Ishikawa (cell line): ENCODE measurements at regions not wholly inside any gene's neighbourhood (a gene's known extent, or its start where the extent isn't known, plus 50 kb on each side); places are given as distances from the start of the nearest gene placed in this dataset.

ENCODE experiments used
- CEBPB ChIP-seq: IDR thresholded peaks from 2 replicates; pipeline ENCODE4 v1.6.1; 2012
- EP300 ChIP-seq: IDR thresholded peaks from 2 replicates; pipeline ENCODE4 v1.6.1; 2012; ENCODE audit warnings: borderline replicate concordance
- FOXM1 ChIP-seq: IDR thresholded peaks from 2 replicates; pipeline ENCODE4 v1.6.1; 2012; ENCODE audit warnings: low read depth, borderline replicate concordance
- RAD21 ChIP-seq: IDR thresholded peaks from 2 replicates; pipeline ENCODE4 v1.6.1; 2012; ENCODE audit warnings: low read depth
- TAF1 ChIP-seq: IDR thresholded peaks from 2 replicates; pipeline ENCODE4 v1.6.1; 2012; ENCODE audit warnings: low read depth, mild to moderate bottlenecking
- TCF12 ChIP-seq: IDR thresholded peaks from 2 replicates; pipeline ENCODE4 v1.6.1; 2012; ENCODE audit warnings: low read depth
- TEAD4 ChIP-seq: IDR thresholded peaks from 2 replicates; pipeline ENCODE4 v1.6.1; 2012
- ZBTB7A ChIP-seq: IDR thresholded peaks from 2 replicates; pipeline ENCODE4 v1.6.1; 2012; ENCODE audit warnings: low read depth
- TF ChIP-seq, protein P1 (sequence below): IDR thresholded peaks from 2 replicates; pipeline ENCODE4 v1.6.1; 2012
- TF ChIP-seq, protein P2 (sequence below): IDR thresholded peaks from 2 replicates; pipeline ENCODE4 v1.6.1; 2012; ENCODE audit warnings: low read depth, mild to moderate bottlenecking

- TF ChIP-seq TEAD4: no peak
- TF ChIP-seq, protein P1, sequence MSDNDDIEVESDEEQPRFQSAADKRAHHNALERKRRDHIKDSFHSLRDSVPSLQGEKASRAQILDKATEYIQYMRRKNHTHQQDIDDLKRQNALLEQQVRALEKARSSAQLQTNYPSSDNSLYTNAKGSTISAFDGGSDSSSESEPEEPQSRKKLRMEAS: no peak
- no peak for TF ChIP-seq EP300
- TF ChIP-seq, protein P2, sequence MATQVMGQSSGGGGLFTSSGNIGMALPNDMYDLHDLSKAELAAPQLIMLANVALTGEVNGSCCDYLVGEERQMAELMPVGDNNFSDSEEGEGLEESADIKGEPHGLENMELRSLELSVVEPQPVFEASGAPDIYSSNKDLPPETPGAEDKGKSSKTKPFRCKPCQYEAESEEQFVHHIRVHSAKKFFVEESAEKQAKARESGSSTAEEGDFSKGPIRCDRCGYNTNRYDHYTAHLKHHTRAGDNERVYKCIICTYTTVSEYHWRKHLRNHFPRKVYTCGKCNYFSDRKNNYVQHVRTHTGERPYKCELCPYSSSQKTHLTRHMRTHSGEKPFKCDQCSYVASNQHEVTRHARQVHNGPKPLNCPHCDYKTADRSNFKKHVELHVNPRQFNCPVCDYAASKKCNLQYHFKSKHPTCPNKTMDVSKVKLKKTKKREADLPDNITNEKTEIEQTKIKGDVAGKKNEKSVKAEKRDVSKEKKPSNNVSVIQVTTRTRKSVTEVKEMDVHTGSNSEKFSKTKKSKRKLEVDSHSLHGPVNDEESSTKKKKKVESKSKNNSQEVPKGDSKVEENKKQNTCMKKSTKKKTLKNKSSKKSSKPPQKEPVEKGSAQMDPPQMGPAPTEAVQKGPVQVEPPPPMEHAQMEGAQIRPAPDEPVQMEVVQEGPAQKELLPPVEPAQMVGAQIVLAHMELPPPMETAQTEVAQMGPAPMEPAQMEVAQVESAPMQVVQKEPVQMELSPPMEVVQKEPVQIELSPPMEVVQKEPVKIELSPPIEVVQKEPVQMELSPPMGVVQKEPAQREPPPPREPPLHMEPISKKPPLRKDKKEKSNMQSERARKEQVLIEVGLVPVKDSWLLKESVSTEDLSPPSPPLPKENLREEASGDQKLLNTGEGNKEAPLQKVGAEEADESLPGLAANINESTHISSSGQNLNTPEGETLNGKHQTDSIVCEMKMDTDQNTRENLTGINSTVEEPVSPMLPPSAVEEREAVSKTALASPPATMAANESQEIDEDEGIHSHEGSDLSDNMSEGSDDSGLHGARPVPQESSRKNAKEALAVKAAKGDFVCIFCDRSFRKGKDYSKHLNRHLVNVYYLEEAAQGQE: no peak
- no peak for TF ChIP-seq TCF12
- TF ChIP-seq RAD21: no peak
- TF ChIP-seq TAF1: no peak
- TF ChIP-seq FOXM1: no peak
- TF ChIP-seq CEBPB: no peak
- TF ChIP-seq ZBTB7A: no peak
These were observed 59.6 kb upstream of the CDH13 start for GRCh38 chr16:82567175-82567574.
